Astrocyte (in vitro differentiated cells and primary cell): ENCODE measurements at regions not wholly inside any gene's neighbourhood (a gene's known extent, or its start where the extent isn't known, plus 50 kb on each side); places are given as distances from the start of the nearest gene placed in this dataset.

ENCODE experiments used
- DNase-seq: peaks from one replicate; pipeline ENCODE4 v3.0.0-alpha.2; 2010; ENCODE audit warnings: low read depth
- FAIRE-seq: peaks from 2 replicates; lab custom pipeline; 2011; peaks lifted over from hg19 to GRCh38; lab: Jason Lieb, UNC
- H2AFZ ChIP-seq: 2 replicates; pipeline ENCODE4 v1.6.0; 2012; ENCODE audit warnings: low read depth, low read length, inconsistent platforms
- H3K27ac ChIP-seq: 2 replicates; pipeline ENCODE4 v1.5.1; 2011; ENCODE audit warnings: low read depth, low read length, inconsistent platforms
- H3K27me3 ChIP-seq: 2 replicates; pipeline ENCODE4 v1.6.0; 2011; ENCODE audit warnings: low read length, inconsistent platforms; ENCODE audit not compliant: insufficient read depth
- H3K36me3 ChIP-seq: 2 replicates; pipeline ENCODE4 v1.5.1; 2011; ENCODE audit warnings: low read length, inconsistent platforms; ENCODE audit not compliant: insufficient read depth
- H3K4me1 ChIP-seq: 2 replicates; pipeline ENCODE4 v1.5.1; 2011; ENCODE audit warnings: low read length, inconsistent platforms; ENCODE audit not compliant: insufficient read depth
- H3K4me2 ChIP-seq: 2 replicates; pipeline ENCODE4 v1.6.0; 2012; ENCODE audit warnings: low read length, inconsistent platforms
- H3K4me3 ChIP-seq: 2 replicates; pipeline ENCODE4 v1.5.1; 2011; ENCODE audit warnings: low read depth, mild to moderate bottlenecking, low read length, inconsistent platforms; ENCODE audit not compliant: insufficient read depth
- H3K79me2 ChIP-seq: 2 replicates; pipeline ENCODE4 v1.6.0; 2012; ENCODE audit warnings: mild to moderate bottlenecking, low read length, inconsistent platforms; ENCODE audit not compliant: insufficient read depth
- H3K9ac ChIP-seq: 2 replicates; pipeline ENCODE4 v1.6.0; 2012; ENCODE audit warnings: mild to moderate bottlenecking, low read length, inconsistent platforms
- H3K9me3 ChIP-seq: 2 replicates; pipeline ENCODE4 v1.5.1; 2012; ENCODE audit warnings: low read depth, mild to moderate bottlenecking, low read length, inconsistent platforms; ENCODE audit not compliant: insufficient read depth
- H4K20me1 ChIP-seq: 2 replicates; pipeline ENCODE4 v1.6.0; 2012; ENCODE audit warnings: low read length, inconsistent platforms; ENCODE audit not compliant: insufficient read depth
- H3K27ac Mint-ChIP-seq: one replicate; pipeline ENCODE4 v1.8.0; 2021; ENCODE audit warnings: mild to moderate bottlenecking, mixed read lengths; ENCODE audit not compliant: unreplicated experiment
- H3K27me3 Mint-ChIP-seq: one replicate; pipeline ENCODE4 v1.8.0; 2021; ENCODE audit warnings: low read depth, mixed read lengths; ENCODE audit not compliant: unreplicated experiment
- H3K36me3 Mint-ChIP-seq: one replicate; pipeline ENCODE4 v1.8.0; 2021; ENCODE audit warnings: low read depth, mixed read lengths; ENCODE audit not compliant: unreplicated experiment
- H3K4me1 Mint-ChIP-seq: one replicate; pipeline ENCODE4 v1.8.0; 2021; ENCODE audit warnings: low read depth, mixed read lengths; ENCODE audit not compliant: unreplicated experiment
- H3K4me3 Mint-ChIP-seq: one replicate; pipeline ENCODE4 v1.8.0; 2021; ENCODE audit warnings: mild to moderate bottlenecking, moderate library complexity, mixed read lengths; ENCODE audit not compliant: unreplicated experiment
- H3K9me3 Mint-ChIP-seq: one replicate; pipeline ENCODE4 v1.8.0; 2021; ENCODE audit warnings: mild to moderate bottlenecking, mixed read lengths; ENCODE audit not compliant: unreplicated experiment
- EZH2 ChIP-seq: IDR thresholded peaks from 2 replicates; pipeline ENCODE4 v1.6.1; 2012; ENCODE audit warnings: mild to moderate bottlenecking, low read length, inconsistent platforms; ENCODE audit not compliant: insufficient read depth
- TF ChIP-seq, protein P1 (sequence below): IDR thresholded peaks from 2 replicates; pipeline ENCODE4 v1.5.1; 2011; ENCODE audit warnings: low read depth, mild to moderate bottlenecking, inconsistent platforms, low read length, moderate library complexity; ENCODE audit not compliant: insufficient read depth

GRCh38 chr10:108840944-108841343 is 1082.4 kb downstream of the XPNPEP1 start:
- Mint-ChIP-seq H3K4me3 (no peak overlapping the region), H3K27me3 (no peaks in the 10 kb centered on the region), H3K9me3 (no peaks in the 10 kb centered on the region), H3K4me1 (no peaks in the 10 kb centered on the region), H3K27ac (no peak overlapping the region), H3K36me3 (no peaks in the 10 kb centered on the region)
- Histone ChIP-seq H3K4me1 (no peaks in the 10 kb centered on the region), H3K79me2 (no peaks in the 10 kb centered on the region), H3K36me3 (no peaks in the 10 kb centered on the region), H3K27me3 (no peaks in the 10 kb centered on the region), H3K27ac (no peak overlapping the region), H4K20me1 (no peaks in the 10 kb centered on the region), H3K9me3 (no peaks in the 10 kb centered on the region), H3K4me3 (no peak overlapping the region), H3K4me2 (no peak overlapping the region), H2AFZ (no peak overlapping the region), H3K9ac (no peak overlapping the region)
- DNase-seq: no peak
- TF ChIP-seq EZH2: no peak
- TF ChIP-seq, protein P1, sequence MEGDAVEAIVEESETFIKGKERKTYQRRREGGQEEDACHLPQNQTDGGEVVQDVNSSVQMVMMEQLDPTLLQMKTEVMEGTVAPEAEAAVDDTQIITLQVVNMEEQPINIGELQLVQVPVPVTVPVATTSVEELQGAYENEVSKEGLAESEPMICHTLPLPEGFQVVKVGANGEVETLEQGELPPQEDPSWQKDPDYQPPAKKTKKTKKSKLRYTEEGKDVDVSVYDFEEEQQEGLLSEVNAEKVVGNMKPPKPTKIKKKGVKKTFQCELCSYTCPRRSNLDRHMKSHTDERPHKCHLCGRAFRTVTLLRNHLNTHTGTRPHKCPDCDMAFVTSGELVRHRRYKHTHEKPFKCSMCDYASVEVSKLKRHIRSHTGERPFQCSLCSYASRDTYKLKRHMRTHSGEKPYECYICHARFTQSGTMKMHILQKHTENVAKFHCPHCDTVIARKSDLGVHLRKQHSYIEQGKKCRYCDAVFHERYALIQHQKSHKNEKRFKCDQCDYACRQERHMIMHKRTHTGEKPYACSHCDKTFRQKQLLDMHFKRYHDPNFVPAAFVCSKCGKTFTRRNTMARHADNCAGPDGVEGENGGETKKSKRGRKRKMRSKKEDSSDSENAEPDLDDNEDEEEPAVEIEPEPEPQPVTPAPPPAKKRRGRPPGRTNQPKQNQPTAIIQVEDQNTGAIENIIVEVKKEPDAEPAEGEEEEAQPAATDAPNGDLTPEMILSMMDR: no peak
- FAIRE-seq: no peak

GRCh38 chr10:108836362-108836761 is 1086.9 kb downstream of the XPNPEP1 start:
- Histone ChIP-seq H3K36me3 (no peaks in the 10 kb centered on the region), H2AFZ (no peak overlapping the region), H3K79me2 (no peaks in the 10 kb centered on the region), H3K4me2 (no peak overlapping the region), H3K27me3 (no peaks in the 10 kb centered on the region), H3K4me1 (no peaks in the 10 kb centered on the region), H3K27ac (no peak overlapping the region), H3K9ac (no peak overlapping the region), H4K20me1 (no peaks in the 10 kb centered on the region), H3K4me3 (no peak overlapping the region), H3K9me3 (no peaks in the 10 kb centered on the region)
- TF ChIP-seq EZH2: no peak
- Mint-ChIP-seq H3K27ac (no peak overlapping the region), H3K36me3 (no peaks in the 10 kb centered on the region), H3K9me3 (peaks cover 2% of the 10 kb centered on the region), H3K4me3 (no peak overlapping the region), H3K4me1 (no peaks in the 10 kb centered on the region), H3K27me3 (no peaks in the 10 kb centered on the region)
- DNase-seq (no peak), FAIRE-seq (no peak)

DNA sequence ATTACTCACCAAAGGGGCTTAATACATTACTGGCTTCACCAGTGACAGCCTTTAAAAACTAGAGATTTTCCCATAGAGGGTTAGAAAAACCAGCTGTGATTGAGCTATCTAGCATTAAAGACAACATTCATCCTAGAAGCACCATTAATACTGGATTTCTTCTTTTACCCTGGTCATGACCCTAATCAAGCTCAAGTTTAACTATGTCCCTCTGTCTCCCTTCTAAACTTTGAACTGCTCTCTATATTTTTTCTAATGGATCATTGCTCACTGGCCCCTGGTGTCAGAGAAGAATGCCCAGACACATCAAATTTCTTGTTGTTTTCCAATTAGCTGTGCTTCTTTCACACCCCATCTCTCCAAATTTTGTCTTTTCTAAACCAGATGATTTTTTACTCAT is 1101.3 kb downstream of the XPNPEP1 start:
- no peak for DNase-seq
- no peaks in the 10 kb centered on the region for H3K4me1 ChIP-seq
- FAIRE-seq: no peak
- peaks cover 2% of the 10 kb centered on the region for H3K27me3 Mint-ChIP-seq
- no peaks in the 10 kb centered on the region for H3K9me3 Mint-ChIP-seq
- H3K4me2 ChIP-seq: no peak overlapping the region
- H4K20me1 ChIP-seq: no peaks in the 10 kb centered on the region
- H3K9ac ChIP-seq: no peak overlapping the region
- TF ChIP-seq EZH2: no peak
- TF ChIP-seq, protein P1: no peak
- no peaks in the 10 kb centered on the region for H3K9me3 ChIP-seq
- no peak overlapping the region for H3K4me3 ChIP-seq
- no peaks in the 10 kb centered on the region for H3K27me3 ChIP-seq
- H3K4me1 Mint-ChIP-seq: peaks cover 2% of the 10 kb centered on the region
- H3K27ac ChIP-seq: no peak overlapping the region
- H2AFZ ChIP-seq: no peak overlapping the region
- no peak overlapping the region for H3K27ac Mint-ChIP-seq
- no peaks in the 10 kb centered on the region for H3K79me2 ChIP-seq
- H3K36me3 Mint-ChIP-seq: no peaks in the 10 kb centered on the region
- H3K36me3 ChIP-seq: no peaks in the 10 kb centered on the region
- no peak overlapping the region for H3K4me3 Mint-ChIP-seq
